ENCODE measurements at regions not wholly inside any gene's neighbourhood (a gene's known extent, or its start where the extent isn't known, plus 50 kb on each side); places are given as distances from the start of the nearest gene placed in this dataset.
"Not testable (repeated sequence)": the region's sequence is repeated elsewhere in the genome, so short reads cannot be mapped to it uniquely, and the experiment has no call there.

DNA sequence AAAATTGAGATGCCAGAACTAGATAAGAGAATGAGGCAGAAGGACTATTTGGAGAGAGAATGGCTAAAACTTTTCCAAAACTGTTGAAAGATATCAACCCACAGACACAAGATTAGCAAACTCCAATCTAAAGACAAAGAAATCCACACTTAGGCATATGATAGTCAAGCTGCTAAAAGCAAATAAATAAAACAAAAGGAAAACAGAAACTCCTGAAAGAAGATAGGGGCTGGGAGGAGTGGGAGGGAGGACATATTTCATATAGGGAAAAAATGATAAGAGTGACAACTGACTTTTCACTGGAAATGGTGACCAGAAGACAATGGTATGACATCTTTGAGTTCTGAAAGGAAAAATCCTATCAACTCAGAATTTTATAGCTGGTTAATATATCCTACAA is 105.4 kb upstream of the ADO start:
- H3K4me1 ChIP-seq, result no peaks in the 10 kb centered on the region
- DNase-seq (no peak), ATAC-seq (no peak)
- no peak overlapping the region for H3K4me3 ChIP-seq
- intact Hi-C loops (cut with DNase I), result no loop called here
- H3K36me3 ChIP-seq, result no peaks in the 10 kb centered on the region
- no peaks in the 10 kb centered on the region for H3K27me3 ChIP-seq (ENCODE audit: low read depth)
- TF ChIP-seq, protein P1, sequence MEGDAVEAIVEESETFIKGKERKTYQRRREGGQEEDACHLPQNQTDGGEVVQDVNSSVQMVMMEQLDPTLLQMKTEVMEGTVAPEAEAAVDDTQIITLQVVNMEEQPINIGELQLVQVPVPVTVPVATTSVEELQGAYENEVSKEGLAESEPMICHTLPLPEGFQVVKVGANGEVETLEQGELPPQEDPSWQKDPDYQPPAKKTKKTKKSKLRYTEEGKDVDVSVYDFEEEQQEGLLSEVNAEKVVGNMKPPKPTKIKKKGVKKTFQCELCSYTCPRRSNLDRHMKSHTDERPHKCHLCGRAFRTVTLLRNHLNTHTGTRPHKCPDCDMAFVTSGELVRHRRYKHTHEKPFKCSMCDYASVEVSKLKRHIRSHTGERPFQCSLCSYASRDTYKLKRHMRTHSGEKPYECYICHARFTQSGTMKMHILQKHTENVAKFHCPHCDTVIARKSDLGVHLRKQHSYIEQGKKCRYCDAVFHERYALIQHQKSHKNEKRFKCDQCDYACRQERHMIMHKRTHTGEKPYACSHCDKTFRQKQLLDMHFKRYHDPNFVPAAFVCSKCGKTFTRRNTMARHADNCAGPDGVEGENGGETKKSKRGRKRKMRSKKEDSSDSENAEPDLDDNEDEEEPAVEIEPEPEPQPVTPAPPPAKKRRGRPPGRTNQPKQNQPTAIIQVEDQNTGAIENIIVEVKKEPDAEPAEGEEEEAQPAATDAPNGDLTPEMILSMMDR (IDR thresholded peaks at IDR 0.05), result no peak
- no peak overlapping the region for H3K27ac ChIP-seq
- peaks cover 22% of the 10 kb centered on the region for H3K9me3 ChIP-seq

DNA sequence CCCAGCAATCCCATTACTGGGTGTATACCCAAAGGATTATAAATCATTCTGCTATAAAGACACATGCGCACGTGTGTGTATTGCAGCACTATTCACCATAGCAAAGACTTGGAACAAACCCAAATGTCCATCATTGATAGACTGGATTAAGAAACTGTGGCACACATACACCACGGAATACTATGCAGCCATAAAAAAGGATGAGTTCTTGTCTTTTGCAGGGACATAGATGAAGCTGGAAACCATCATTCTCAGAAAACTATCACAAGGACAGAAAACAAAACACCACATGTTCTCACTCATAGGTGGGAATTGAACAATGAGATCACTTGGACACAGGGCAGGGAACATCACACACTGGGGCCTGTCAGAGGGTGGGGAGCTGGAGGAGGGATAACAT is 100.4 kb upstream of the ADO start:
- H3K4me3 ChIP-seq; DNase-seq; H3K27me3 ChIP-seq (ENCODE audit: low read depth); ATAC-seq; H3K36me3 ChIP-seq; H3K27ac ChIP-seq; H3K4me1 ChIP-seq; intact Hi-C loops (cut with DNase I): not testable (repeated sequence)
- H3K9me3 ChIP-seq, result peaks cover 10% of the 10 kb centered on the region

DNA sequence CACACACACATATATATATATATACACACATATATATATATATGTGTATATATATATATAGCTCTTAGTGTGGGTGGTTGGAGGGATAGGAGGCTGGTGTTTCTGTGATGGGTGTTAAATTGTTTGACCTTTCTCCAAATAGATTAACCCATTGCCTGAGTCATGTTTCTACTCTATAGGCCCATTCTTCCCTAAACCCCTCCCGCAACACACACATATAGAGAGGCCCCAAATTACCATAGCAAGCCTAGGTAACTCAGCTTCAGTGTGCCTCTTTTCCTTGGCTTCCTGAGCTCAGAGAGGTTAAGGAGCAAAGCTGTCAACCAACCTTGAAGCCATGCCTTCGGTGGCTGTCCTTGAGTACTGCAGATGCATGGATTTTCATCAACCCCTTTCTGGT is 98.7 kb upstream of the ADO start:
- intact Hi-C loops (cut with DNase I), result no loop called here
- Histone ChIP-seq H3K27ac (no peak overlapping the region), H3K4me1 (peaks cover 11% of the 10 kb centered on the region), H3K36me3 (no peaks in the 10 kb centered on the region), H3K4me3 (no peak overlapping the region), H3K9me3 (no peaks in the 10 kb centered on the region), H3K27me3 (ENCODE audit: low read depth) (no peaks in the 10 kb centered on the region)
- DNase-seq (no peak), ATAC-seq (no peak)
- TF ChIP-seq, protein P1 (IDR thresholded peaks at IDR 0.05), result no peak

DNA sequence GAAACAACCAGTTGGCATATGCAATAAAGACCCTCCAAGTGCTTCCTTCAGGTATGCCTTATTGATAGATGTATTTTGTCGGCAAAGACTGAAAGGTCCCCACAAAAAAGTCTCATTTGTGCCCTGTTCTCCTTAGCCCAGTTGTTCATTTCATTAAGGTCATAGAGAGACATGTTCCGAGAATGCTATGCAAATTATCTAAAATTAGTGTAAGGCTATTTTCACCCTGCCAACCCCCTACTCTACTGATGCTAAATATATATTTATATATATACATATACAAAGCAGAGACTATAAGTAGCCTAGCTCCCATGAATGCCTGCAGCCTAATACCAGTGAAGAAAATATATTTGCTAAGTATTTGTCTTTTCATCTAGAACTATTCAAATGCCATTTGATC is 96.7 kb upstream of the ADO start:
- intact Hi-C loops (cut with DNase I), result no loop called here
- Histone ChIP-seq H3K4me3 (no peak overlapping the region), H3K4me1 (peaks cover 11% of the 10 kb centered on the region), H3K27ac (no peak overlapping the region), H3K9me3 (no peaks in the 10 kb centered on the region), H3K27me3 (ENCODE audit: low read depth) (no peaks in the 10 kb centered on the region), H3K36me3 (no peaks in the 10 kb centered on the region)
- TF ChIP-seq, protein P1 (IDR thresholded peaks at IDR 0.05), result no peak
- ATAC-seq (no peak), DNase-seq (no peak)

DNA sequence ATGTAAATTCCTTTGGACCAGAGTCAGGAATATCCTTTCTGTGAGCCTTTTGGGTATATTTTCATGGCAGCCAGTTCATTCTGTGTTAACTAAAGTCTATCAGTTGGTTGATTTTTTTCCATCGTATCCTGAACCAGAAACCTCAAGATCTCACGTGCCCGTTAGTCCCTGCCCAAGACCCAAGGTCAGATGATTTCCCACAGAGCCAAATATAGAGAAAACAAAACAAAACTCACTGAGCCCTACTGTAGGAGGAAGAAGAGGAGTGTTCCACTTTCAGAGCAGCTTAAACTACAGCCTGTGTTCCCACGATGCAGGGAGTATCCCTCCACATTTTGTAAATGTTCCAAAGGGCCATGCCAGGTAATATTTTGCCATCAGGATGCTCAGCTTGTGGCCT is 96.0 kb upstream of the ADO start:
- H3K27me3 ChIP-seq (ENCODE audit: low read depth), result no peaks in the 10 kb centered on the region
- ATAC-seq (no peak), DNase-seq (no peak)
- TF ChIP-seq, protein P1 (IDR thresholded peaks at IDR 0.05), result no peak
- no peaks in the 10 kb centered on the region for H3K9me3 ChIP-seq
- H3K4me1 ChIP-seq, result peaks cover 11% of the 10 kb centered on the region
- H3K4me3 ChIP-seq, result no peak overlapping the region
- no peak overlapping the region for H3K27ac ChIP-seq
- no peaks in the 10 kb centered on the region for H3K36me3 ChIP-seq
- intact Hi-C loops (cut with DNase I), result no loop called here

DNA sequence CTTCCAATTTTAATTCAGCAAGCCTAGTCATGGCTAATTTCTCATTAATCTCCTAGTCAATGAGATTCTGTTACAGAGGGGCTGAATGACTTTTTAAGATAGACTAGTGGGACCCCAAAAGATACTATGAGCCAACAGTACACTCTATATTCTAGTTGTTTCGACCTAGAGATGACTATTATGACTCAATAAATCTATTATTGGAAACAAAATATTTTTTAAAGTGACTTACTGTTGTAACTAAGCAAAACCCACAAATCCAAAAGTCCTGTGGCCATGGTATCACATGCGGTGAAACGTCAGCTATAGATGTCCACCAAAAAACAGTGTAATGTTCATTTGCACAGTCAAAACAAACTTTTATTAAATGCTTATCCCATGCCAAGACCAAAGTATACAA is 95.3 kb upstream of the ADO start:
- Histone ChIP-seq H3K9me3 (no peaks in the 10 kb centered on the region), H3K27ac (no peak overlapping the region), H3K4me3 (no peak overlapping the region), H3K4me1 (peaks cover 11% of the 10 kb centered on the region), H3K36me3 (no peaks in the 10 kb centered on the region), H3K27me3 (ENCODE audit: low read depth) (no peaks in the 10 kb centered on the region)
- intact Hi-C loops (cut with DNase I), result no loop called here
- TF ChIP-seq, protein P1 (IDR thresholded peaks at IDR 0.05), result no peak
- ATAC-seq, result no peak
- no peak for DNase-seq
